Endothelial cell of umbilical vein (primary cell): ENCODE measurements at regions not wholly inside any gene's neighbourhood (a gene's known extent, or its start where the extent isn't known, plus 50 kb on each side); places are given as distances from the start of the nearest gene placed in this dataset.

Source experiments
- EZH2 ChIP-seq: IDR thresholded peaks from 2 replicates; pipeline ENCODE4 v1.6.1; 2012; ENCODE audit warnings: borderline replicate concordance, low read depth, mild to moderate bottlenecking, moderate library complexity, low read length, inconsistent platforms; ENCODE audit not compliant: severe bottlenecking
- POLR2AphosphoS5 ChIP-seq: IDR thresholded peaks from 2 replicates; pipeline ENCODE4 v1.6.1; 2012; ENCODE audit warnings: low read depth, mild to moderate bottlenecking, control low read depth, low read length, moderate library complexity; ENCODE audit not compliant: insufficient read depth
- TF ChIP-seq, protein P1 (sequence below), 2 donors: IDR thresholded peaks; 1 replicate in 1 of 2; 2 replicates in 1 of 2; pipeline ENCODE4 v1.5.1; 2011; ENCODE audit warnings: low read length in 2 of 2, mild to moderate bottlenecking in 2 of 2, moderate library complexity in 2 of 2, control low read depth in 1 of 2, inconsistent platforms in 1 of 2, low read depth in 1 of 2; ENCODE audit not compliant: insufficient read depth in 1 of 2; ENCODE audit errors: extremely low read depth in 1 of 2
- TF ChIP-seq, protein P2 (sequence below): IDR thresholded peaks from 2 replicates; pipeline ENCODE4 v1.6.1; 2011; ENCODE audit not compliant: insufficient read depth, insufficient read length

DNA sequence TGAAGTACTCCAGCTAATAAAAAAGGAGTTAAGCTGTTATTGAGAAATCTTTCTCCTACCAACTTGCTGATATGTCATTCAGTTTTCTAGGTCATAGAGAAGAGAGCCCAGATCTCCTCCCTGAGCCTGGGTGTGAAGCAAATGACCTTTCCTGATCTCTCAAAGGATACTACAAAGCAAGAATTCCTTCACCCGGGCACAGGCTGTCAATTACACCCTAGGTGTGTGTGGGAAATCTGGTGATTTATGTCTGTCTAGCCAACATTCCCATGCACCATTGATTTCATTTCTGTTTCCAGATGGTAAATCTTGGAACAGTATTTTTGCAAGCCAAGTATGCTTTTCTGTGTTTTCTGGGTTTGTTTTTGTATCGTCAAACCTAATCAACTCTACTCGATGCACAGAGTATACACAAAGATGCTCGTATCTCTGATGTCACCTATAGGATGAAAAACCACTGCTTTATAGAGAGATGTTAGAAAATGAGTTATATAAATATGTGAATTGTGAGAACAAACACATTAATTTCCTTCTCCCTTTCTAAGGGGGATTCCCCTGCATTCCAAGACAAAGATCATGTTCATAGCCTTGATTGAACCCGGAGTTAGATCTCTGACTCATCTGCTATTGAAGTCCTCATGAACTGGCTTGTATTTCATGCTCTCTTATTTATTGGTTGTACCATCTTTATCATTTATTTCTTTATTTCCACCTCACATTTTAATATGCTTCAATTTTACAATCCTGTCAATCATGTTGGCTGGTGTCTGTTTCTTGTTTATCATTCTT, 1037.4 kb downstream of the NLGN4Y start:
- TF ChIP-seq, protein P1, sequence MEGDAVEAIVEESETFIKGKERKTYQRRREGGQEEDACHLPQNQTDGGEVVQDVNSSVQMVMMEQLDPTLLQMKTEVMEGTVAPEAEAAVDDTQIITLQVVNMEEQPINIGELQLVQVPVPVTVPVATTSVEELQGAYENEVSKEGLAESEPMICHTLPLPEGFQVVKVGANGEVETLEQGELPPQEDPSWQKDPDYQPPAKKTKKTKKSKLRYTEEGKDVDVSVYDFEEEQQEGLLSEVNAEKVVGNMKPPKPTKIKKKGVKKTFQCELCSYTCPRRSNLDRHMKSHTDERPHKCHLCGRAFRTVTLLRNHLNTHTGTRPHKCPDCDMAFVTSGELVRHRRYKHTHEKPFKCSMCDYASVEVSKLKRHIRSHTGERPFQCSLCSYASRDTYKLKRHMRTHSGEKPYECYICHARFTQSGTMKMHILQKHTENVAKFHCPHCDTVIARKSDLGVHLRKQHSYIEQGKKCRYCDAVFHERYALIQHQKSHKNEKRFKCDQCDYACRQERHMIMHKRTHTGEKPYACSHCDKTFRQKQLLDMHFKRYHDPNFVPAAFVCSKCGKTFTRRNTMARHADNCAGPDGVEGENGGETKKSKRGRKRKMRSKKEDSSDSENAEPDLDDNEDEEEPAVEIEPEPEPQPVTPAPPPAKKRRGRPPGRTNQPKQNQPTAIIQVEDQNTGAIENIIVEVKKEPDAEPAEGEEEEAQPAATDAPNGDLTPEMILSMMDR (IDR thresholded peaks at IDR 0.05; ENCODE audit: extremely low read depth in 1 of 2, insufficient read depth in 1 of 2, low read depth in 1 of 2, low read length in 2 of 2) = no peak
- TF ChIP-seq EZH2 (no peak), POLR2AphosphoS5 (no peak)
- TF ChIP-seq, protein P2, sequence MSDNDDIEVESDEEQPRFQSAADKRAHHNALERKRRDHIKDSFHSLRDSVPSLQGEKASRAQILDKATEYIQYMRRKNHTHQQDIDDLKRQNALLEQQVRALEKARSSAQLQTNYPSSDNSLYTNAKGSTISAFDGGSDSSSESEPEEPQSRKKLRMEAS = no peak
